ENCODE measurements at regions not wholly inside any gene's neighbourhood (a gene's known extent, or its start where the extent isn't known, plus 50 kb on each side); places are given as distances from the start of the nearest gene placed in this dataset.

GRCh38 chr17:74147966-74148365 is 55.5 kb upstream of the RPL38 start:
- ChIA-PET CTCF (no interaction called here), POLR2A (no interaction called here)
- Mint-ChIP-seq H3K27ac (no peak overlapping the region), H3K27me3 (peaks cover 28% of the 10 kb centered on the region), H3K4me3 (no peak overlapping the region), H3K4me1 (no peaks in the 10 kb centered on the region), H3K36me3 (ENCODE audit: low read depth) (no peaks in the 10 kb centered on the region), H3K9me3 (peaks cover 12% of the 10 kb centered on the region)
- intact Hi-C loops (cut with micrococcal nuclease), result no loop called here
- ATAC-seq (ENCODE audit: low read depth) (no peak), DNase-seq (no peak)
- TF ChIP-seq, protein P1, sequence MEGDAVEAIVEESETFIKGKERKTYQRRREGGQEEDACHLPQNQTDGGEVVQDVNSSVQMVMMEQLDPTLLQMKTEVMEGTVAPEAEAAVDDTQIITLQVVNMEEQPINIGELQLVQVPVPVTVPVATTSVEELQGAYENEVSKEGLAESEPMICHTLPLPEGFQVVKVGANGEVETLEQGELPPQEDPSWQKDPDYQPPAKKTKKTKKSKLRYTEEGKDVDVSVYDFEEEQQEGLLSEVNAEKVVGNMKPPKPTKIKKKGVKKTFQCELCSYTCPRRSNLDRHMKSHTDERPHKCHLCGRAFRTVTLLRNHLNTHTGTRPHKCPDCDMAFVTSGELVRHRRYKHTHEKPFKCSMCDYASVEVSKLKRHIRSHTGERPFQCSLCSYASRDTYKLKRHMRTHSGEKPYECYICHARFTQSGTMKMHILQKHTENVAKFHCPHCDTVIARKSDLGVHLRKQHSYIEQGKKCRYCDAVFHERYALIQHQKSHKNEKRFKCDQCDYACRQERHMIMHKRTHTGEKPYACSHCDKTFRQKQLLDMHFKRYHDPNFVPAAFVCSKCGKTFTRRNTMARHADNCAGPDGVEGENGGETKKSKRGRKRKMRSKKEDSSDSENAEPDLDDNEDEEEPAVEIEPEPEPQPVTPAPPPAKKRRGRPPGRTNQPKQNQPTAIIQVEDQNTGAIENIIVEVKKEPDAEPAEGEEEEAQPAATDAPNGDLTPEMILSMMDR (IDR thresholded peaks at IDR 0.05), result no peak

- Mint-ChIP-seq H3K27ac (no peak overlapping the region), H3K9me3 (peaks cover 7% of the 10 kb centered on the region), H3K4me1 (no peaks in the 10 kb centered on the region), H3K36me3 (ENCODE audit: low read depth) (no peaks in the 10 kb centered on the region), H3K27me3 (peaks cover 28% of the 10 kb centered on the region), H3K4me3 (no peak overlapping the region)
- TF ChIP-seq, protein P1 (IDR thresholded peaks at IDR 0.05), result no peak
- DNase-seq, result no peak
- ChIA-PET CTCF (no interaction called here), POLR2A (no interaction called here)
- intact Hi-C loops (cut with micrococcal nuclease), result no loop called here
- no peak for ATAC-seq (ENCODE audit: low read depth)
These were observed 55.0 kb upstream of the RPL38 start for GRCh38 chr17:74148446-74148845.

- DNase-seq (no peak), ATAC-seq (ENCODE audit: low read depth) (no peak)
- Mint-ChIP-seq H3K4me3 (no peak overlapping the region), H3K9me3 (peaks cover under 1% of the 10 kb centered on the region), H3K36me3 (ENCODE audit: low read depth) (no peaks in the 10 kb centered on the region), H3K4me1 (no peaks in the 10 kb centered on the region), H3K27ac (no peak overlapping the region), H3K27me3 (peaks cover 28% of the 10 kb centered on the region)
- TF ChIP-seq, protein P1 (IDR thresholded peaks at IDR 0.05), result no peak
- ChIA-PET CTCF (no interaction called here), POLR2A (no interaction called here)
- intact Hi-C loops (cut with micrococcal nuclease), result no loop called here
These were observed 54.4 kb upstream of the RPL38 start for GRCh38 chr17:74148901-74149596.

DNA sequence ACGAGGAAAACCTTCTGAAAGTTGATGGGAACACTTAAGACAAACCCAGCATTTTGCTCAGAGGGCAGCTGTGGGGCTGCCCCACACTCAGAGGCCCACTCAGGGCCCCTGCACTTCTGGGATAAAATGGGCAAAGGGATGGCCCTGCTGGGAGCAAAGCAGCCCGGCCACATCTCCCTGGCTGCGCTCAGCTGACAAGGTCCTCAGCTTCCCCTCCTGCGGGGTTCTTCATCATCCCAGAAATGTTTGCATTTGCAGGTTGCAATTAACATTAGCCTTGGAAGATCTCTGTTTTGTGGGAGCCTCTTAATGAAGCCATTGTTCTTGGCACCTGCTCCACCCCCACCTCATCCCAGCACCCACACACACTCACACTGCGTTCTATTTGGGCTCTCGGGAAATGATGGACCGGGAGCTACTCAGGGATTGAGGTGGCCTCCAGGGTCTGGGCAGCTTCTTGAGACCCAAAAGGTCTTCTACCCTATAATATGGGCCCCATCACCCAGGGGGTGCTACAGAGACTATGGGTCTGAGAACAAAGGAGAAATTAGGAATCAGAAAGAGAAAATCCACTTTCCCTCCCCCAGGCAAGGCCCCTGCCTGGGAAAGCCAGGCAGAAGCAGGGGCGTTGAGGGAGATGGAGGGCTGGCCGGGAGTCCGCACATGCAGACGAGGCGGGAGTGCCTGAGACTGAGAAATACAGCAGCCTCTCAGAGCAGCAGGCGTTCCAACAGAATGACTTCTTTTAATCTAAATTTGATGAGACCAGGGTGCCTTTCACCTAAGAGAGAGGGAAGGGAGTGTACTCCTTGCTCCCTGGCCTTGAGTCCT is 53.7 kb upstream of the RPL38 start:
- ATAC-seq (ENCODE audit: low read depth) (no peak), DNase-seq (no peak)
- ChIA-PET CTCF (no interaction called here), POLR2A (no interaction called here)
- no peak overlapping the region for H3K4me3 Mint-ChIP-seq
- H3K27ac Mint-ChIP-seq, result no peak overlapping the region
- no peaks in the 10 kb centered on the region for H3K9me3 Mint-ChIP-seq
- intact Hi-C loops (cut with micrococcal nuclease), result no loop called here
- TF ChIP-seq, protein P1 (IDR thresholded peaks at IDR 0.05), result no peak
- H3K4me1 Mint-ChIP-seq, result no peaks in the 10 kb centered on the region
- H3K27me3 Mint-ChIP-seq, result peaks cover 28% of the 10 kb centered on the region
- no peaks in the 10 kb centered on the region for H3K36me3 Mint-ChIP-seq (ENCODE audit: low read depth)

DNA sequence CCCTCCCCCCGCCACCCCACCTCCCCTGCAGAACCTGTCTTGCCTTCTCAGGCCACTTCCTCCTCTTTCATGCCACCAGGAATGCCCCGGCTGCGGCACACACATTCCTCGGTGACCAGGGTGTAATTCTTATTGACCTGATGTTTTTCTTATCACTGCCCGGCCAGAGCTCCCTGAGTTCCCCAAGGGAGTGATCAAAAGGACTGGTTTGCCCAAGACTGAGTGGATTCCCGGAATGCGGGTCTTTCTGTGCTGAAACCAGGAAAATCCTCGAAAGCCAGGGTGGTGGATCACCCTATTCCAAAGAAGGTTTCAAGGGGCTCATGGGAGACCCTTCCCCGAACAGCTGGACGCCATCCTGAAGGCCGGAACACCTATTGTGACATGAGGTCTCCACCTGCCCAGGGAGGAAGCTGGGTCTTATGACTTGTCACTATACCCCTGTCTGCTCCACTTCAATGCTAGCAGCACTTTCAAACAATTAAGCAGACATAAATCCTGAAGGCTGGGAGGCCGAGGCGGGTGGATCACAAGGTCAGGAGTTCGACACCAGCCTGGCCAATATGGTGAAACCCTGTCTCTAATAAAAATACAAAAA is 53.0 kb upstream of the RPL38 start:
- H3K9me3 Mint-ChIP-seq, result no peaks in the 10 kb centered on the region
- H3K27me3 Mint-ChIP-seq, result peaks cover 31% of the 10 kb centered on the region
- CTCF ChIA-PET, result no interaction called here
- intact Hi-C loops (cut with micrococcal nuclease), result no loop called here
- H3K4me1 Mint-ChIP-seq, result no peaks in the 10 kb centered on the region
- H3K36me3 Mint-ChIP-seq (ENCODE audit: low read depth), result no peaks in the 10 kb centered on the region
- H3K27ac Mint-ChIP-seq, result no peak overlapping the region
- TF ChIP-seq, protein P1 (IDR thresholded peaks at IDR 0.05), result no peak
- POLR2A ChIA-PET, result no interaction called here
- DNase-seq, result no peak
- no peak for ATAC-seq (ENCODE audit: low read depth)
- H3K4me3 Mint-ChIP-seq, result no peak overlapping the region
